Heart left ventricle (tissue), 16 donors: ENCODE measurements at regions not wholly inside any gene's neighbourhood (a gene's known extent, or its start where the extent isn't known, plus 50 kb on each side); places are given as distances from the start of the nearest gene placed in this dataset.

Experiments
- ATAC-seq, 4 donors: fragments of 200-7000 bp; cut with Tn5 transposase; one replicate each; pipeline ENCODE4 v1.9.1; 2020 to 2022; ENCODE audit warnings: moderate library complexity in 4 of 4, mild to moderate bottlenecking in 3 of 4, moderate number of reproducible peaks in 1 of 4
- DNase-seq, 5 donors: peaks; one replicate each; pipeline ENCODE4 v3.0.0-alpha.2; 2020
- H3K27ac ChIP-seq, 12 donors: fragments of 200-600 bp; sonication (generic) in 4 of 12; one replicate each; pipeline versions ENCODE4 v1.5.0 to v1.8.0; 2016 to 2022; ENCODE audit warnings: mild to moderate bottlenecking in 2 of 12
- H3K27me3 ChIP-seq, 9 donors: fragments of 200-600 bp; sonication (generic) in 2 of 9; one replicate each; pipeline versions ENCODE4 v1.5.1 to v1.8.0; 2016 to 2022; ENCODE audit warnings: mild to moderate bottlenecking in 3 of 9
- H3K36me3 ChIP-seq, 9 donors: fragments of 200-600 bp; sonication (generic) in 2 of 9; one replicate each; pipeline versions ENCODE4 v1.5.0 to v1.8.0; 2018 to 2022; ENCODE audit warnings: mild to moderate bottlenecking in 2 of 9
- H3K4me1 ChIP-seq, 12 donors: fragments of 200-600 bp; sonication (generic) in 4 of 12; one replicate each; pipeline versions ENCODE4 v1.5.0 to v1.8.0; 2016 to 2022; ENCODE audit warnings: mild to moderate bottlenecking in 3 of 12
- H3K4me3 ChIP-seq, 12 donors: fragments of 200-600 bp; sonication (generic) in 4 of 12; one replicate each; pipeline versions ENCODE4 v1.5.0 to v1.8.0; 2017 to 2022; ENCODE audit warnings: mild to moderate bottlenecking in 9 of 12, moderate library complexity in 4 of 12
- H3K9me3 ChIP-seq, 12 donors: fragments of 200-600 bp; sonication (generic) in 4 of 12; one replicate each; pipeline versions ENCODE4 v1.5.0 to v1.8.0; 2016 to 2022; ENCODE audit warnings: mild to moderate bottlenecking in 1 of 12
- POLR2A ChIP-seq, 2 donors: fragments of 450-650 bp; IDR thresholded peaks; one replicate each; pipeline ENCODE4 v1.6.1; 2017; ENCODE audit warnings: antibody characterized with exemption in 2 of 2, mild to moderate bottlenecking in 2 of 2, moderate library complexity in 2 of 2
- WGBS, 4 donors: extraction: QIAGEN DNeasy Blood & Tissue Kit in 2 of 4; methylation state at CpG; one replicate each; pipeline versions ENCODE4 v1.1.5 to v1.1.7; 2013 to 2018; 5-methylcytosine and 5-hydroxymethylcytosine counted together
- intact Hi-C, 10 donors: fragments of 100-400 bp; cut with DNase I; formaldehyde crosslinking; loops; one replicate each; pipeline versions ENCODE4 v1.11.1 to v1.14.2; 2022
- TF ChIP-seq, protein P1 (sequence below), 12 donors: fragments of 200-600 bp; sonication (generic) in 4 of 12; IDR thresholded peaks; one replicate each; pipeline versions ENCODE4 v1.5.0 to v1.8.0; 2018 to 2022; ENCODE audit warnings: antibody characterized with exemption in 12 of 12, mild to moderate bottlenecking in 5 of 12
- donor health status: ischemic (EF 13 %, LVEDD 7.1; RV severe dilation, severe dysfunction).
- donor health status: healthy with polysubstance abuse.
- donor health status: DM: no; HTN: yes; CAD: no.
- donor health status: DM: no; HTN: no; CAD: no.
- donor health status: ischemic (EF 25% LVEDD 6.9; RV normal size, moderate dysfunction).
- donor health status: ischemic (EF 25% LVEDD 5.7; RV mildly dilated, moderate dysfunction).
- donor health status: healthy.
- donor health status: DM: yes; HTN: yes; CAD: no.
- donor health status: ischemic (EF 35%, LVEDD 5.7; RV mildly dilated, moderate dysfunction).
- donor health status: nonischemic (EF 11% LVEDD 7.7; RV severe dilation, severe dysfunction).
- donor health status: DM: yes; HTN: yes; CAD: no.
- donor health status: PGD.
- donor health status: ischemic (EF 29% LVEDD 5.4; RV normal size, mild dysfunction).
- donor health status: nonischemic (EF 23%, LVEDD 6.1; RV moderate dilation, normal function).

DNA sequence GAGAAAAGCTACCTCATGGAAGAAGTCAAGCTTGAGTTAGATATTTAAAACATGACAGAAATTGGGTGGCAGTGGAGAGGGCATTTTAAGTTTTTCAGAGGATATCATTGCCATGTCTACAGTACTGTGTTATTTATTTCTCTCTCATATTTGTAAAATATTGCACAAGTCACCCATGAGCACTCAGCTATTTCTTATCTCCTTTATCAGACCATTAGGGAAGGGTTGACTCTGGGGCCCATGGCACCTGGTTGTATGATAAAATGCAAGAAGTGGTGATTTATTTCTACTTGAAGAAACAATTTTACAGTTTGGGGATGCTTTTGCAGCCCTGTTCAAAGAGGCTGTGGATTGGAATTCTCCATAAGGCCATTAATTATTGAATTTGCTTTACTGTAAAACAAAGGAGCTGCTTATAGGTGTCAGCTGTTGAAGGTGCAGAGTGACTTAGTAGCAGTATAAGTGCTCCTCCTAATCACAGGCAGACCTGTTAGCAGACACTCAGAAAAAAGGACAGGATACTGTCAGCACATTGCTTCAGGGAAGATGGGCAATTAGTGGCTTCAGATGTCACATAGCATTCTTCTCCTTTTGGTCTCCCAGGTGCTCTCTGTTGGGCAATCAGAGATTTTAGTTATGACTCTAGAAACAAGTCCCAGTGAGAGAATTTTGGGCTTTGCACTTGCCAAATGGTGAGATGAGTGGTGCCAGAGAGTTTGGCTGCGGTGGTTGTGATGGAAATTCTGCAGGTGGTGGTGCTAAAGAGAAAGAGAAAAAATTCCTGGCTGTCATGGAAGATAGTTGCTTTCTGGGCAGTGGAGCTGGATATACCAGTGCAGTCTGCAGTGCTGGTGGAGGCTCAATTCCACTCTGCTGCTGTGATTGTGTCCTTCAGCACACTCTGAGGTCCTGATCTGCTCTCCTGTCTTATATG is 129.7 kb upstream of the ROPN1 start:
- Histone ChIP-seq H3K4me1 (peaks cover 0 to 50% (median 20%) of the 10 kb centered on the region in 12 donors), H3K27me3 (no peaks in the 10 kb centered on the region), H3K4me3 (no peak overlapping the region), H3K36me3 (no peaks in the 10 kb centered on the region), H3K27ac (no peak overlapping the region), H3K9me3 (no peaks in the 10 kb centered on the region)
- intact Hi-C loops, result no loop called here
- 65 to 81% (median 75%) methylated on average over 1 of the region's 1 CpG for WGBS, 4 donors
- ATAC-seq, result peak in 1 of 4 donors; percentile 19
- no peak for DNase-seq
- TF ChIP-seq, protein P1, sequence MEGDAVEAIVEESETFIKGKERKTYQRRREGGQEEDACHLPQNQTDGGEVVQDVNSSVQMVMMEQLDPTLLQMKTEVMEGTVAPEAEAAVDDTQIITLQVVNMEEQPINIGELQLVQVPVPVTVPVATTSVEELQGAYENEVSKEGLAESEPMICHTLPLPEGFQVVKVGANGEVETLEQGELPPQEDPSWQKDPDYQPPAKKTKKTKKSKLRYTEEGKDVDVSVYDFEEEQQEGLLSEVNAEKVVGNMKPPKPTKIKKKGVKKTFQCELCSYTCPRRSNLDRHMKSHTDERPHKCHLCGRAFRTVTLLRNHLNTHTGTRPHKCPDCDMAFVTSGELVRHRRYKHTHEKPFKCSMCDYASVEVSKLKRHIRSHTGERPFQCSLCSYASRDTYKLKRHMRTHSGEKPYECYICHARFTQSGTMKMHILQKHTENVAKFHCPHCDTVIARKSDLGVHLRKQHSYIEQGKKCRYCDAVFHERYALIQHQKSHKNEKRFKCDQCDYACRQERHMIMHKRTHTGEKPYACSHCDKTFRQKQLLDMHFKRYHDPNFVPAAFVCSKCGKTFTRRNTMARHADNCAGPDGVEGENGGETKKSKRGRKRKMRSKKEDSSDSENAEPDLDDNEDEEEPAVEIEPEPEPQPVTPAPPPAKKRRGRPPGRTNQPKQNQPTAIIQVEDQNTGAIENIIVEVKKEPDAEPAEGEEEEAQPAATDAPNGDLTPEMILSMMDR (IDR thresholded peaks at IDR 0.05), result no peak

DNA sequence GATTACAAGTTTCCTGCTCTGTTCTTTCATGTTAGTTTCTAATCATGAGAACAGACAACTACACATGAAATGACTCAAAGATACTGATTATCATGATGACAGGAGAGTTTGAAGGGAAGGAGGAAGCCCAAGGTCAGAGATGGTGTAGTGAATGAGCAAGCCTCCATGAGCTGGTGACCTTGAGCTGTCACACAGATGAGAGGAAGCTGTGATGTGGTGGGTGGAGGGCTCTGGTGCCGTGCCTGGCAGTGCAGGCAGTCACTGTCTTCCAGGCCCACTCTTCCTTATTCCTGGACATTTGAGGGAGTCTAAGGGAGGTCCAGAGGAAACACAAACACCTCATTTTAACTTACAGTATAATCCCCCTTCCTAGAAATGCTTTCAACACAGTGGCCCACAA is 133.4 kb upstream of the ROPN1 start:
- Histone ChIP-seq H3K9me3 (no peaks in the 10 kb centered on the region), H3K4me3 (no peak overlapping the region), H3K27me3 (no peaks in the 10 kb centered on the region), H3K27ac (no peak overlapping the region), H3K36me3 (no peaks in the 10 kb centered on the region), H3K4me1 (peaks cover 0 to 14% (median 0%) of the 10 kb centered on the region in 12 donors)
- DNase-seq (no peak), ATAC-seq (peak in 3 of 4 donors; percentile 26 to 60 (median 36))
- intact Hi-C loops, result no loop called here
- TF ChIP-seq POLR2A (IDR thresholded peaks at IDR 0.05), result no peak
- TF ChIP-seq, protein P1 (IDR thresholded peaks at IDR 0.05), result no peak
- 59 to 86% (median 79%) methylated on average over 1 of the region's 1 CpG for WGBS, 4 donors

DNA sequence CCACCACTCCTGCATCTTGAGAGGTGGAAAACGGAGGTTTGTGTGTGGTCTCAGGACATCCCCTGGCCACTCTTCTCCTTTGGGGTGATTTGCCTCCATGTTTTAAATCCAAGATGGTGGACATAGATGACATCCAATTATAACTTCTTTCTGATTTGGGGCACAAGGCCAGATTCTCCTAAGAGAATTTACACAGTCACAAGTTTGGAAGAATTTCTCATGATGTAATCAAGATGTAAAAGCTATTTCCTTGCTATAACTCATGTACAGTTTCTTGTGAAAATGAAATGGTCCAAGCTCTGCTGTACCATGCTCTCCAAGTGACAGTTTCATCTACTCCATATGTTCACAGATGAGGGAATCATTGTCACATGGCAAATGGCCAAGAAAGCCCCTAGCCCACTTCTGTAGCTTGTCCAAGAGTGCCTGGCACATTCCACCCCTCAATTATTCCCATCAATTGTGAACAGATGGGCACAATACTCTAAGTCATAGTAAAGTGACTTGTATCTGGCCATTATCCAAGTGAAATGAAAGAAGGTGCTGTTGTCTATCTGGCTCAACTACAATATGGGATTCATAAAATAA is 134.6 kb upstream of the ROPN1 start:
- TF ChIP-seq POLR2A (IDR thresholded peaks at IDR 0.05), result no peak
- TF ChIP-seq, protein P1 (IDR thresholded peaks at IDR 0.05), result no peak
- Histone ChIP-seq H3K9me3 (no peaks in the 10 kb centered on the region), H3K27me3 (no peaks in the 10 kb centered on the region), H3K4me1 (peaks cover 0 to 18% (median 5%) of the 10 kb centered on the region in 12 donors), H3K27ac (no peak overlapping the region), H3K36me3 (no peaks in the 10 kb centered on the region), H3K4me3 (no peak overlapping the region)
- ATAC-seq, result no peak
- 88 to 100% (median 97%) methylated on average over 1 of the region's 1 CpG for WGBS, 4 donors
- intact Hi-C loops, result no loop called here
- DNase-seq, result no peak

DNA sequence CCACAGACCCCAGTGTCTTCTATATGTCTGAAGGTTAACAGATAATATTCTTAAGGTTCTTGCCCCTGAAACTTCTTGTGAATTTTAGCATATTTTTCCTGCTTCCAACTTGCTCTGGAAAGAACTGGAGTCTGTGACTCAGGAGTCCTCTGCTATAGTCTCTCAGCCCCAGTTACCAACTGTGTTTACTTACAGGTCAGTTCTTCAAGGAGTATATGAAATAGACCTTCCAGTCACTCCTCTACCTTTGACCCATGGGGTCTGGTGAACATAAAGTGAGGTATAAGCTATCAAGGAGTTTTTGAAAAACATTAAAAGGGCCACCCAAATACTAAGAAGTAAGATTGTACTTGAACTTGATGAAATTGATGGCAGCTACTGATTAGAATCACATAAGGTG is 139.2 kb upstream of the ROPN1 start:
- H3K4me3 ChIP-seq, result no peak overlapping the region
- ATAC-seq (no peak), DNase-seq (no peak)
- H3K36me3 ChIP-seq, result no peaks in the 10 kb centered on the region
- intact Hi-C loops, result no loop called here
- no peak for TF ChIP-seq POLR2A (IDR thresholded peaks at IDR 0.05)
- TF ChIP-seq, protein P1 (IDR thresholded peaks at IDR 0.05), result no peak
- H3K27ac ChIP-seq, result peak overlapping the region in 1 of 12 donors; percentile 7
- H3K27me3 ChIP-seq, result no peaks in the 10 kb centered on the region
- H3K9me3 ChIP-seq, result no peaks in the 10 kb centered on the region
- peaks cover 0 to 32% (median 21%) of the 10 kb centered on the region in 12 donors for H3K4me1 ChIP-seq
